ENCODE measurements at regions not wholly inside any gene's neighbourhood (a gene's known extent, or its start where the extent isn't known, plus 50 kb on each side); places are given as distances from the start of the nearest gene placed in this dataset.
"Not testable (repeated sequence)": the region's sequence is repeated elsewhere in the genome, so short reads cannot be mapped to it uniquely, and the experiment has no call there.

DNA sequence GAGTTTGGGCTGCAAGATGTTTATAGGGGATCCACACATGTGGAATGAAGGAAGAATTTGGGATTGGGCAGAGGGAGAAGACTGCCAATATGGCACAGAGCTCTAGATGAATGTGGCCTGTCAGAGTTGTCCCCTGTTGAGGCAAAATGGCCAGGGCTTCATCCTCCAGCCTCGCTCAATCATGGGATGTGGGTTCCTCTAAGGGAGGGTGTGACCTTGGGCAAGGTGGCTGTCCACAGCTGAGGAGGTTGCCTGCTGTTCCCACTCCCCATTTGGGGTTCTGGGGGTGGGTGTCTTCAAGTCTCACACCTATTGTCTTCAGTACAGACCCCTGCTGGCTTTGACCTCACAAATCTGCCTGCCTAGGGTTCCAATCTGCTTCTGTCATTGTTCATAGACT, 121.6 kb upstream of the FAM204A start:
- DNase-seq, result no peak

DNA sequence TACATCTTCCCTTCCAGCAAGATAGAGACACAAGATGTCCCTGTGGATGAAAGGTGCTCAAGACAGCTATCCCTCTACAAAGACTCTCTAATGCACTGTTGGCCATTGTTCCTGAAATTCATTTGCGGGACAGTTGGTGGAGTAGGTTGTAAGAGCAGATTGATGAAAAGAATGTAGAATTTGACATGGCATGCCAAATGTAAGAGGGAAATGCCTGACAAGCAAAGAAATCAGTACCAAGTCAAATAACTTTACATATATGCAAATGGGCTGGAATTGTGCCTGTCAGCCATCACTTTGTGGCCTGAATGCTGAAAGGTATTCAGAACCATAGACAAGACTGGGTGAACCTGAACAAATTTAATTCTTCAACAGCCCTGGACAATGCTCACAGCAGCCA, 120.3 kb upstream of the FAM204A start:
- DNase-seq, result no peak

DNA sequence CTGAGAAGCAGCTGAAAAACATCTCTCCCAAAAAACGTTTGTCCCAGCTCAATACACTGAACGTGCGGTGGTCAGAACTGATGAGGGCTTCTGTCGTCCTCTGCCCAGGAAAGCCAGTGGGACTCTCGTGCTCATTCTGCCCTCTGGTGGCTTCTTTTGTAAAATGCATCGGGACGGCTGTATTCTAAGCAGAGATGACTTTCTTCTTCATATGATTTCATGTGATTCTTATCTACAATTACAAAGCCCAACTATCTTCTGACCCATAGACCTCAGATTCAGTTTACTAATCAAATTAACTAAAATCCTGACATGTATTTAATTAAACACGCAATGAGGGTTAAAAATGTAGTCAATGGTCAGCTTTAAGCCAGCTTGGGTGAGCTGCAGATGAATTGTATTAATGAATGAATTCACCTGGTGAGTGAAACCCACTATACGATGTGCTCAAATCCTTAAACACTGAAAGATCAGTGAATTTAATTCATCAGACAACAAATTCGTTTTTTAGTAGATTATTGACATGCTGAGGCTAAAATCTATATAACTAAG, 117.6 kb upstream of the FAM204A start:
- peak; percentile 72 for DNase-seq

DNA sequence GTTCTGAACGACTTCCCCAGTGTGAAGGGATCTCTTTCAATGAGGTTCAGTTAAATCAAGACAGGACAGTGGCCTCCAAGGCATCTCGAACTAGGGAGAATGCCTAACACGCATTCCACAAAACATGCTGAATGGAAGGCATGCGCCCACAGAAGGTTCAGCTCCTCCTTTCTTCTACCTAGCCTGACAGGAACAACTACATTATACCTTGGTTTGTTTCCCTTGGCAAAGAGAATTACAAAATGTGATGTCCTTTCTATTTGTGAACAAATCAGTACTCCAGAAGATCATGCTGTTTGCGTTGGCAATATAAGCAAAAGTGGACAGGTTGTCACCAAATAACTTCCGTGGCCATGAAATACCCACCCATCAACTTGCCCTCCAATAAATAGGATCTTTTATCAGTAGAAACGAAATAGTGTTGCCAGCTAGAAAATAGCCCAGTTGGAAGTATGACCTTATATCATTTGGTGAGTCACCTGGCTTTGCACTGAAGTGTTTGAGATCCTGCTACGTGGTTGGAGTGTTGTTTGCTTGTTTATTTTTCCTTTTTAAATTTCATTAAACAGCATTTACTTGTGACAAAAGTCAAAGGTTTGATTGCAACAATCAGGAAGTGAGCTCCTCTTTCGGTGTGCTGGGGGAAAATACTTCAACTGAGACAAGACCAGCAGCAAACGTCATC, 117.0 kb upstream of the FAM204A start:
- DNase-seq, result no peak

DNA sequence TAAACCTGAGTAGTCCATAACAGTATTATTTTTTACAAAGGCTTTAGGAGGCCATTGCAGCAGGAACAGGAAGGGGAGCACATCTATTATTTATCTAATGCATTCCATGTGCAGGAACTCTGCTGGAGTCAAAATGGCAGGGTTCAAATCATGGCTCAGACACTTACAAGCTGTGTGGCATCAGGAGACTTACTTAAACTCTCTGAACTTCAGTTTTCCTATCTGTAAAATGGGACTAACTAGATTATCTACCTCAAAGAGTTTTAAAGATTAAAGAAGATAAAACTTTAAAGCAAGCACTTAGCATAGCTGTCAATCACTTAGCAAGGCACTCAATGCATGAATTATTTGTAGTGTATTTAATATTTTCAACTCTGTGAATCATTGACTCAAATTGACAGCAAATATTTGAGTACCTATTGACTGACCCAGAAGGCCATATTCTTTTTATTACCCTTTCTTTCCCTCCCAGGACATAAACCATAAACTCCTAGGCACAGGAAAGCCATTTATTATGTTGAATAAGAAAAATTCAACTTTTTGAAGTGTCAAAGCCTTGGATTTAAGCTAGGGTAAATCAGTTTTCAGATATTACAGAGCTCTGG, 115.8 kb upstream of the FAM204A start:
- no peak for DNase-seq

DNA sequence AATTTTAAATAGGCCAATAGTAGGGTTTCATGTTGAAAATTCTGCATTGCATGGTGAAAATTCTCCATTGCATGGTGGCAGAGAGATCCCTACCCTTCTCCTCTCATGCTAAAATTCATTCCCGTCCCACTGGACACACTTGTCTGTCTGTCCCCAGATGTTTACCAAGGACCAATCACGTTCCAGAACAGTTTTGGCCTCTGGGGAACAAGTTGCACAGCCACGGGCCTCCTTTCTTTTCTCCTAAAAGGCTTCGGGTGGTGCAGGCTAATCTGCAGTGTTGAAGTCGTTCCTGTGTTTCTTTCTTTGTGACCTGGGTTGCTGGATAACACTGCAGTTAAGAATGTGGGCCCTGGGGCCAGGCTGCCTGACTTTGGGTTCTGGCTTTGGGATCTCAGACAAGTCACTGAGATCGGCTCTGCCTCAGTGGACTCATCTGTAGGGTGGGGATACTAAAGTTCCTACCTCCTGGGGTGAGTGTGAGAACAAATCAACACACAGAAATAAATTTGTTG, 113.1 kb upstream of the FAM204A start:
- no peak for DNase-seq

DNA sequence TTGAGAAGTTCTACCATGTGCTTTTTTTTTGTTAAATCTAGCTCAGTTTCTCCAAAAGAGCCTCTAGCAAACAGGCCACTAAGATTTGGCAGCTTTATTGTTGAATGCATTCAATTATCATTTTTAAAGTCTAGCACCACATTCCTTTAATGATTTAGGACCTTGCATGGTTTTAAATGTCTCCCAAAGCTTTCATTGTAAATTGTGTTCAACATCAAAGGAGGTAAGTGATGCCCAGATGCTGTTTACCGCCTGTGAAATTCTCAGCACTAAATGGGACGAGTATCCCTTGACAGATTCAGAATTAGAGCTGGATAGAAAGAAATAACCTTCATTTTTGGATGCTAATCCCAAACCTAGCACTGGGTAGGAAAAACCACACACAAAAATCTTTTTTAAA, 112.1 kb upstream of the FAM204A start:
- no peak for DNase-seq

DNA sequence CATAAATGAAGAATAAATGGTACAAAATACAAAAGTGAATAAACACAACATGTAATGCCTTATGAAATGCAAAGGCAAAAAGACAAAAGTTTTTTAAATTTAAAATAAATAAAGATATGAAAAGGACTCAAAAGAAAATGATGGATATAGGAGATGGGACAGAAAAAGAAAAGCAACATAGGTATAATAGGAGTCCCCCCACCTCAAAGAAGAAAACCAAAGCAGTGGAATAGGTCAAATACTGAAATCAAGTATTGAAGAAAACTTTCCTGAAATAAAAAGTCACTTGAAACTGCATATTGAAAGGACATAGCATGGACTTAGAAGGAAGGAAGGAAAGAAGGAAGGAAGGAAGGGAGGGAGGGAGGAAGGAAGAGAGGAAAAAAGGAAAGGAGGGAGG, 110.0 kb upstream of the FAM204A start:
- no peak for DNase-seq

DNA sequence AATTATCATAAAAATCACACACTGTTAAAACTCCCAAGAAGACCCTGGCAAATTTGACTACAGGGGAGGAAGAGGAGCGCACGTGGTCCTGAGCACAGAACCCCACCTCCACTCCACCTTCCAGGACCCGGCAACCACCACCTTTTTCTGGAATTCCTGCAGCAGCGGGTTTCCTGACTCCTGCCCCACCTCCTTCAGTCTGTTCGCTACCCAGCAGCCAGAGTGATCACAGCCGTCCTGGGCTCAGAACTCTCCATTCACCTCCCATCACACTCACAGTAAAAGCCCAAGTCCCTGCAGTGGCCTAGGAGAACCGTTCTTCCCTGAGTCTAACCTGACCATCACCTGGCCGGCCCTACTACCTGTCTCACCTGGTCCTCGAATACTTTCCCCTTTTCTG, 107.4 kb upstream of the FAM204A start:
- DNase-seq, result no peak

DNA sequence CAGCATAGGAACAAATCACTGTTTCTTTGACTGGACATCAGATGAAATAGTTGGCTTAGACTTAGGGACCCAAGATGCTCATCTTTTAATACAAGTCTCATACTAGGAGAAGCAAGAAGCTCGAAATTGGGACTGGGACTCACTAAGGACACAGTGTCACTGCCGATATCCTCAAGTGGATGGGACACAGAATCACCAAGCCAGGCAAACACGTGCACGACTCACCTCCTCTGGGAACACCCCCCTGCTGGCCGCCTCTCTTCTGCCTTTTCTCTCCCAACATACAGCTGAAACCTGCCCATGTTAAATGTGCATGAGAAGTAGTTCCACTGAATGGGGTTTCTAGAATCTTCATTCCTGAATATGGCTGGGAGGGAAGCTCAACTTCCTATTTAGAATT, 106.6 kb upstream of the FAM204A start:
- no peak for DNase-seq

DNA sequence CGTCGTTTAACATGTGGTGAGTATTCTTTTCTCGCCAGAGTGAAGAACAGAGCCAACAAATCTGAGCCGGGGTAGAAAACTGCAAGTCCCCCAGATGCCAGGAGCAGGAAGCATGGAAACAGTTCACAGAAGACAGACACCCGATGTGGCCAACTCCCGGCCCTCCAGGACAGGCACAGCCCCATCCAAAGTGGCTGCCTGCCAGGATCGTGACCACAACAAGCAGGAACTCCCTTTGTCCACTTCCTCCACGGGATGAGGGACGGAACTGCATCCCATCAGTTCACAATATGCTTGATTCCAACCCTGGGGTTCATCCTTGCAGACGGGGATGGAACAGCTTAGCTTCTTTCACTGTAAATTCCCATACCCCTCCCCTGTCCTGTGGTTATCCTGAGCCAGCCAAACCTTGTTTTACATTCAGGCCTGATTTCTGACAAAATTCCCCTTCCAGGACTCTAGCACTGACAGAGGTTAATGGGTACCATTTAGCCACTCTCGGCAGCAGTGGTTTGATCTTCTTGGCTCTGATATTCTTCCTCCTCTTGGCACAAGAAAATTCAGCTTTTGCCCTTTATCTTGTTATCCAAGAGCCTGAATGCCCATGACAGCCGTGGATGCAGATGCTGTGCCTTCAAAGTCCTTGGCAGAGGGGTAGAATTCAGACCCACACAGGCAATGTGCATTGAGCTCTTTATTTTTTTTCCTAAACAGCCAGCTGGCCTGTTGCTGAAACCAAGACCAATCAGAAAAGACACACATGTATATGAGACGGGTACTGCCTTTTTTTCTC, 105.5 kb upstream of the FAM204A start:
- peak; percentile 71 for DNase-seq

DNA sequence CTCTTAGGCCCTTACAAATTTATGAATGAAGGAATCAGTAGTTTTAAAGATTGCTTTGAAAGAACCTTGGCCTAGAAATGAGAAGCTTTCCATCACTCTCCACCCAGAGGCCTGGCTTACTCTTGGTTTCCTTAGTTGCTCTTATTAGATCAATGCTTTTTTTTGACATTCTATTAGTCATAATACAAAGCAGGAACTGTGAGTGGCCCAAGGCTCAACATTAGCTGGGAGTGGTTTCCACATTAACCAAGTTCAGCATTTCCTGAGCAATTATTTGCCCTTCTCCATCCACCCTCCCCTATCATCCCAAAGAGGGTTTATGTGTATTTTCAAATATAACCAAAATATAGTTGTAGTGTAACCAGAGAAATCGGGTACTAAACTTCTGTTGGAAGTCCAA, 103.4 kb upstream of the FAM204A start:
- no peak for DNase-seq

DNA sequence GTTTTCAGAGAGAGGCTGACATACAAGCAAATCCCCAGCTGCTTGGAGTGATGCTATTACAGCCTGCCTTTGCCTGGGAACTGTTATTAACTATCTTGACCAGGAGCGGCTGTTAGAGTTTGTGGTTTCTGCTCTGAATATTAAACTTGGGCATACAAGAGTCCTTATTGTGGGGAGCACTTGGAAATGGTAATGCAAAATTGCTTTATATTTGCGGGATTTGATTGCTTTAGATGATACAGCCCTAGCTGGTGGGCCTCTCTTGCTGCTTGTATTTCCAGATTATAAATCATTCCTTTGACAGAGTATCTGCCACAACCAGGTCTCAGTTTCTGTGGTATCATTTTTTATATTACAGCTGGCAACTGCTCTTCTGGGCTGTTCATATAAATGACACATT, 101.9 kb upstream of the FAM204A start:
- DNase-seq, result no peak

DNA sequence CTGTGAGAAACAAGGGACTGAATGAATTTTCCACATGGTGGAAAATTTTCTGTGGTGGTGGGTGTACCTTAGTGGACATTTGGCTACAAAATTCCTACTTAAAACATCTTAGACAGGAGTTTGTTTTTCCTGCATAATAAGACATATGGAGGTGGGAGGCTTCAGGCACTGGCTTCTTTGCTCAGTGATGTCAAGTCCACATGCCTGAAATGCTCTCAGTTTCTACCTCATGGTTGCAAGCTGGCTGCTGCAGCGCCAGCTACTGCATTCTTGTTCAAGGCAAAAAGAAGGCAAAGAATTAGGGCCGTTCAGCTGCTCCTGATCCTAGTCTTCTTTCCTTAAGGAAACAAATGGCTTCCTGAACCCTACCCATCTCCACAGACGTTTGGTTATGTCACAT, 99.9 kb upstream of the FAM204A start:
- DNase-seq, result no peak

DNA sequence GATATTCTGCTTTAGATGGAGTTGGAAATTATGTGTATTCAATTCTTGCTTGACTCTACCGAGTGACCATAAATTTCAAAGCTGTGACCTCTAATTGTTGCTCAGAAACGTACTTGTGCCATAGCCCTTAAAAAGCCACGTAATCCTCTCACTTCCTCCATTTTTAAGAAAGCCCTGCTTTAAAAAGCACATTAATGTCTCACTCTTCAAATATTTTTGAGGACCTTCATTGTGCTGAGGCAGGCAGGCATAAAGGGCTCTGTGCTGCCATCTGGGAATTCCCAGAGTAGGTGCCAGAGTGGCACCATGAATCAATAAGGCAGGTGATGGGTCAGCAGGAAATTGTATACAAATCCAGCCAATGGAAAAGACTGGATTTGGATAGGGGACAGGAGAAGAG, 97.7 kb upstream of the FAM204A start:
- DNase-seq, result no peak

DNA sequence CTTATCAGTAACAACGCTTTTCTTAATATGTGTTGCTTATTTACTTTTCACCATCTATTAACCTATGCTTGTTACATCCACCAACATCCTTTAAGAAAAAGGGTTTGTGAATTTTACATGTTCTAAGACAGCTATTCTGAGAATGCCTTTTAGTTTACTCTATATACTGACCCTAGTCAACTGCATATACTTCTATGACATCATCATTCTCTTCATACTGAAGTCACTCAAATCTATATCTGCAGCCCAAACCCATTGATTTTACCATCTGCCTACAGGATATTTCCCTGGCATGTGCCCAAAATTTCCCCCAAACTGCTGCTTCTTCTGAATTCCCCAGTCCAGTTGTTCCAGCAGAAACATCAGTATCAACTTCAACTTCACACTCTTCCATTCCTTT, 94.6 kb upstream of the FAM204A start:
- DNase-seq, result no peak

DNA sequence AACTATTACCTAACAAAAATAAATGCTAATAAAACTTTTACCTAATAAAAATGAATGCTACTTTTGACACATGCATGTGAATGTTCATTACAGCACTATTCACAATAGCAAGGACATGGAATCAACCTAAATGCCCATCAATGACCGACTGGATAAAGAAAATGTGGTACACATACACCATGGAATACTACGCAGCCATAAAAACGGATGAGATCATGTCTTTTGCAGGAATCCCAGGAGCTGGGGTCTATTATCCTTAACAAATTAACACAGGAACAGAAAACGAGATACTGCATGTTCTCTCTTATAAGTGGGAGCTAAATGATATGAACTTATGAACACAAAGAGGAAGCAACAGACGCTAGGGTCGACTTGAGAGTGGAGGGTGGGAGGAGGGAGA, 88.1 kb upstream of the FAM204A start:
- no peak for DNase-seq

DNA sequence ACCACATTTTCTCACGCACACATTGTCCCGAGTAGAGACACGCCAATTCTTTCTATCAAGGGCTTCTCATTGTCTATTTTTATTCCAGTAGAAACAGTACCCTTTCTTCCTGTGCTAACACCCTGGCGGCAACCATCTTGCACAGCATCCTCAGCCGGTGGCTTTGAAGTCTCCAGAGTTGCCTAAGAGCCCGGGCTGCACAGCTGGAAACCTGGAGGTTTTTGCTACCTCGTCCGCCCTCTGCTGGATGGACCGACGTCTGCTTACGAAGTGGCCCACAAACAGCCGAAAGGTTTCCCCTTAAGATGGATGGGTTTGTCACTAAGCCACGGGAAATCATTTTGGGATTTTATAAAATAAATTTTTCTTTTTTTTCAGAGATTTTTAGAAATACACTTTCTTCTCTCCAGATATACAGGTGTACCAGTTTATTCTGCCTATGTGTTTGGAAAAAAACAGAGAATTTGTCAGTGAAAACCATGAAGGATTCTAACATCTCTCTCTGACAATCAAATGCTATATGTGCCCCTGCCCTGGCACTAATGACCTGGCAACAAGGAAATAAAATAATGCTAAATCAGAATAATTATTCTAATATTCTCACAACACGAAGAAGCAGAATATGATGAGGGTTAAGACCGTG, 81.8 kb upstream of the FAM204A start:
- DNase-seq, result peak; percentile 83

DNA sequence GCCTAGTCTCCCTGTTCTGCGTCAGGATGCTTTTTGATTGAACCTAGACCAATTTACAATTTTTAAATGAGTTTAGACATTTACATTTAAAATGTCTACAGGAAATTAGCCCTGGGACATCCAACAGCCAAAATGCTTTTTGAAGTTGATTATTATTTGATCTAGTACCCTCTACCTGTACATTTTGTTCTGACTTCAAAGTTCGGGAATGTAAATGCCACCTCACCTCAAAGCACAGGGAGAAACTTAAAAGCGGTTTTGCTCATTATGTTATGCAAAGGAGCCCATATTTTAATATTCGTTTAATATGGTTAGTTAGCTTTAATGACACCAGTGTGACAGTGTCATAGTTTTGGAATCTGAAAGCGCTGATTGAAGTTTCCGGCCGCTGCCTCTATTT, 80.1 kb upstream of the FAM204A start:
- no peak for DNase-seq

DNA sequence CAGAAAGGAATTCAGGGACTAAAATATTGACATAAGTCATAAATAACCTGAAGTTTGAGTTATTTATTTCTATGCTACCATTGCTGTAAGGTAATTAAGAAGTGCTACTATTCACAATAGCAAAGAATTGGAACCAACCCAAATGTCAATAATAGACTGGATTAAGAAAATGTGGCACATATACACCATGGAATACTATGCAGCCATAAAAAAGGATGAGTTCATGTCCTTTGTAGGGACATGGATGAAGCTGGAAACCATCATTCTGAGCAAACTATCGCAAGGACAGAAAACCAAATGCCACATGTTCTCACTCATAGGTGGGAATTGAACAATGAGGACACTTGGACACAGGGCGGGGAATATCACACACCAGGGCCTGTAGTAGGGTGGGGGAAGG, 77.9 kb upstream of the FAM204A start:
- not testable (repeated sequence) for DNase-seq

DNA sequence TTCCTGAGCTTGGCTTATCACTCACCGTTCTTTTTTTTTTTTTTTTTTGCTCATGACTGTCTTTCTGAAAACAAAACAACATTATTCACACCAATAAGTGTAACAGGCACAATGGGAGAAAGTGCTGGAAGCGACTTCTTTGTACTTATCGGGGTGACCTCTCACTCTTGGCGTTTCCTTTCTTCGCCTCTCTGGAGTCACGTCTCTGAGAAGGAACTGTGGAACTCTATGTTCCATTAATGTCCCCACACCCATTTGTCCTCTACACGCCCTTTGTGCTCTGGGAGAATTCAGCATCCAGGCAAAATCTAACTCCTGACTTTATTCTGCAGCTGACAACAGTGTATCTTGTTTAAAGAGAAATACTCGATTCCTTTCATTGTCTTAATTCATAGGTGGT, 70.8 kb upstream of the FAM204A start:
- no peak for DNase-seq

DNA sequence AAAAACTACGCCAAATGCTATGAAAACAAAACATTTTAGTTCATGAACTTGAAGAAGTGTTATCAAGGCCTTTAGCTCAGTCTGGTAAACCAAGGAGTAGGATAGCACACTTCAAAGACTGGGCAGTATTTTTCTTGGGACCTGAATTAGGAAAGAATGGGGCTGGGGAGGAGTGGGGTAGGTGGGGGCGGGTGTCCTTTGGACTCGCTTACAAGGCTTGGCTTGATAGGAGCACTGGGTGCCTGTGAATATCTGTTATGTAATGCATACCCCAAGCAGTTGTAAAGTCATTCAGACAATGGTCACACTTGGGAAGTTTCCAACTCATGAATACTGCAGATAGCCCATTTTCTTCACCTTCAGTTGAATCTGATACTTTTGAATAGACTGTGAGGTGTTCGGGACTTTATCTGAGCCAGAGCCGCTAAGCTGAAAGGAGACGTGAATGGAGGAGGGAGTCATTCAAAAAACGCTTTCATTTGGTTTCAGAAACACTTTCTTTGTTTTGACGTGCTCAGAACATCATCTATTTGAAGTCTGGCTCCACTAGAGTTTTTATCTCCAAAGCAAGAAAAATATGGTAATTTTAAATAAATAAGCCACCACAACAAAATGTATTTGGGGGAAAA, 70.1 kb upstream of the FAM204A start:
- DNase-seq, result no peak

DNA sequence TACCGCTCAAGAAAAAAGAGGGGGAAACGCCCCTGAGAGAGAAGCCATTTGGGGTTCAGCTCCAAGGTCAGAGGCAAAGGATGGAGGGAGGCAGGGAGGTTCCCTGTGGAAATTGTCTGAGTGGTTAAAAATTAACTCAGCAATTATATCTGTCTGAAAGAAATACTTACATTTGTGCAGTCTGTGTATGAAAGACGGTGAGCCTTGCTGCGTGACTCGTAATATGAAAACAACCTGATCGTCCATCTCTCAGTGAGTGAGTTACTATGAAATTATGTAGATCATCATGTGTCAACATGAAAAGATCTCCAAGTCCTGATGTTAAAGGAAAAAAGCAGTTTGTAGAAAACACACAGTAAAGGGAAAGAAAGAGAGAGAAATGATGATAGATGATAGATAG, 67.2 kb upstream of the FAM204A start:
- no peak for DNase-seq
